Astrocyte of the spinal cord (primary cell): ENCODE measurements at regions not wholly inside any gene's neighbourhood (a gene's known extent, or its start where the extent isn't known, plus 50 kb on each side); places are given as distances from the start of the nearest gene placed in this dataset.

Experiments used
- DNase-seq: peaks from one replicate; pipeline ENCODE4 v3.0.0; 2011; ENCODE audit warnings: low read depth, low spot score
- H3K4me3 ChIP-seq: 2 replicates; pipeline ENCODE4 v1.5.1; 2011; ENCODE audit warnings: low read depth, mild to moderate bottlenecking, low read length, moderate library complexity
- CTCF ChIP-seq: IDR thresholded peaks from 2 replicates; pipeline ENCODE4 v1.5.1; 2012; ENCODE audit warnings: low read depth, mild to moderate bottlenecking, low read length, inconsistent platforms
- in situ Hi-C: cut with HindIII; loops from 2 replicates; pipeline ENCODE4 v1.10.0; 2017; ENCODE audit warnings: low sequenced_read_pairs

GRCh38 chr1:76012341-76013205 lies 62.0 kb upstream of the ST6GALNAC3 start:
- in situ Hi-C loops: no loop called here
- no peak overlapping the region for H3K4me3 ChIP-seq
- TF ChIP-seq CTCF: no peak
- DNase-seq: no peak

GRCh38 chr1:76013206-76013581 lies 61.4 kb upstream of the ST6GALNAC3 start:
- no peak for DNase-seq
- in situ Hi-C loops: no loop called here
- H3K4me3 ChIP-seq: no peak overlapping the region
- no peak for TF ChIP-seq CTCF

DNA sequence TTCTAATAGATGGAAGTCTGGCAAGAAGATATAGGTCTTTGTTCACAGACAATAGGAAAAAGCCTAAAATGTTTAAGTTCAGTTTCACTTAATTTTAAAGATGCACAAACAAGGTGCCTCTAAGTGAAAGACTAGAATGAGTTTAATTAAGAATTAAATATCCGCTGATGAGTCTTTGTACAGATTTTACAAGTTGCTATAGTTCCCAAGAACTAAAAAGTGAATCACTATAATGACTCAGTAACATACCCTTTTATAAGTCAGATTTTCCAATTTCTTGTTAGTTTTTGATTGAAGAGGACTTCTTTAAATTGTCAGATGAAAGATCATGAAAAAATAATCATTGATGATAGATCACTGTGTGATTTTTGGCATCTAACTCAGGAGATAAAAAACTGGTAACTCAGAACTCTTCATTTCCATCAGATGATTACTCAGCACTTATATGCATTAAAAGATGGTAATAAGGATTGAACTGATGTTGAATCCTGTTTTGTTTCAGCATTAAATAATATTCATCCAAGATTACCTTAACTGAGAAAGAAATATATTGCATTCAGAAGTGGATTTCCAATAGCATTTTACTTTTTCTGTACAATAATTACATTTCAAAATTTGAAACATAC lies 59.0 kb upstream of the ST6GALNAC3 start:
- TF ChIP-seq CTCF: no peak
- DNase-seq: no peak
- in situ Hi-C loops: no loop called here

DNA sequence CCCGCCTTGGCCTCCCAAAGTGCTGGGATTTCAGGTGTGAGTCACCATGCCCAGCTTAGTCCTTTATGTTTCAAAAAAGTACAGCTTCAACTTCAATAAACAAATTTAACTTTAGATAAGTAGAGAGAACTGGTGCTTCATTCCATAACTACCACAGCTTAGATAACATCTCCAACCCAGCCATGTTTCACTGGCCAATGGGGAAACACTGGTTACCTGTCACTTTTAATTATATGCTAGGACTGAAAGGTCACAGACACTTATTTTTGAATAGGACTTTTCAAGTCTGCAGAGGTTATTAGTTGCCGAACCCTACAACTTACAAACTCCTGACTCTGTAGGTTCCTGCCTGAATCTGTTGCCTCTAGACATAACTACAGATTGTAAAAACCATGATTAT lies 56.5 kb upstream of the ST6GALNAC3 start:
- no peak overlapping the region for H3K4me3 ChIP-seq
- DNase-seq: no peak
- no peak for TF ChIP-seq CTCF
- in situ Hi-C loops: no loop called here

More for the DNA sequence above, 59.0 kb upstream of the ST6GALNAC3 start:
- no peak overlapping the region for H3K4me3 ChIP-seq

- in situ Hi-C loops: no loop called here
- no peak overlapping the region for H3K4me3 ChIP-seq
- no peak for TF ChIP-seq CTCF
- no peak for DNase-seq
Measured at GRCh38 chr1:76021846-76022245, 52.7 kb upstream of the ST6GALNAC3 start.

GRCh38 chr1:76023669-76024435 lies 50.7 kb upstream of the ST6GALNAC3 start:
- peak; percentile 38 for DNase-seq
- no peak for TF ChIP-seq CTCF
- no peak overlapping the region for H3K4me3 ChIP-seq
- in situ Hi-C loops: no loop called here
